HL-60 (cell line): ENCODE measurements at regions not wholly inside any gene's neighbourhood (a gene's known extent, or its start where the extent isn't known, plus 50 kb on each side); places are given as distances from the start of the nearest gene placed in this dataset.

ENCODE experiments used
- GABPA ChIP-seq: IDR thresholded peaks from 2 replicates; pipeline ENCODE4 v1.6.1; 2012; ENCODE audit warnings: low read depth
- TF ChIP-seq, protein P1 (sequence below): IDR thresholded peaks from one replicate; pipeline ENCODE4 v1.5.1; 2011; ENCODE audit warnings: low read length, control low read depth, inconsistent platforms; ENCODE audit not compliant: insufficient read depth
- TF ChIP-seq, protein P2 (sequence below): IDR thresholded peaks from 2 replicates; pipeline ENCODE4 v1.6.1; 2012; ENCODE audit warnings: low read depth; ENCODE audit not compliant: insufficient replicate concordance

DNA sequence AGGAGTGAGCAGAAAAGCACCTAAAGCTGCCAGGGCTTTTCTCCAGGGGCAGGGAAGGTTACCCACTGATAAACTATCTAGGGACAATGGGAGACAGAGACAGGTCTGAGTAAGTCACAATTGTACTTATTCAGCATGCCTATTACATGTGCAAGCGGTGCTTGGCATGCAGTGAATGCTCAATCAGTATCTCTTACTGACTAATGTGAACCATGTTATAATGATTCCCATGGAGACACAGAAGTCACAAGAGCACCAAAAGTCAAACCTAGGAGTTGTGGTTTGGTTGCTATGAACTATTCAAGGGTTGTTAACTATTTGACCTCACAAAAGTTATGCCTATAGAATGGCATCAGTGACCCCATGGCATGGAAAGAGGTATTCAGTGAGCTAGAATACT, 50.0 kb upstream of the RASGRP1 start:
- TF ChIP-seq, protein P1, sequence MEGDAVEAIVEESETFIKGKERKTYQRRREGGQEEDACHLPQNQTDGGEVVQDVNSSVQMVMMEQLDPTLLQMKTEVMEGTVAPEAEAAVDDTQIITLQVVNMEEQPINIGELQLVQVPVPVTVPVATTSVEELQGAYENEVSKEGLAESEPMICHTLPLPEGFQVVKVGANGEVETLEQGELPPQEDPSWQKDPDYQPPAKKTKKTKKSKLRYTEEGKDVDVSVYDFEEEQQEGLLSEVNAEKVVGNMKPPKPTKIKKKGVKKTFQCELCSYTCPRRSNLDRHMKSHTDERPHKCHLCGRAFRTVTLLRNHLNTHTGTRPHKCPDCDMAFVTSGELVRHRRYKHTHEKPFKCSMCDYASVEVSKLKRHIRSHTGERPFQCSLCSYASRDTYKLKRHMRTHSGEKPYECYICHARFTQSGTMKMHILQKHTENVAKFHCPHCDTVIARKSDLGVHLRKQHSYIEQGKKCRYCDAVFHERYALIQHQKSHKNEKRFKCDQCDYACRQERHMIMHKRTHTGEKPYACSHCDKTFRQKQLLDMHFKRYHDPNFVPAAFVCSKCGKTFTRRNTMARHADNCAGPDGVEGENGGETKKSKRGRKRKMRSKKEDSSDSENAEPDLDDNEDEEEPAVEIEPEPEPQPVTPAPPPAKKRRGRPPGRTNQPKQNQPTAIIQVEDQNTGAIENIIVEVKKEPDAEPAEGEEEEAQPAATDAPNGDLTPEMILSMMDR: no peak
- no peak for TF ChIP-seq GABPA
- TF ChIP-seq, protein P2, sequence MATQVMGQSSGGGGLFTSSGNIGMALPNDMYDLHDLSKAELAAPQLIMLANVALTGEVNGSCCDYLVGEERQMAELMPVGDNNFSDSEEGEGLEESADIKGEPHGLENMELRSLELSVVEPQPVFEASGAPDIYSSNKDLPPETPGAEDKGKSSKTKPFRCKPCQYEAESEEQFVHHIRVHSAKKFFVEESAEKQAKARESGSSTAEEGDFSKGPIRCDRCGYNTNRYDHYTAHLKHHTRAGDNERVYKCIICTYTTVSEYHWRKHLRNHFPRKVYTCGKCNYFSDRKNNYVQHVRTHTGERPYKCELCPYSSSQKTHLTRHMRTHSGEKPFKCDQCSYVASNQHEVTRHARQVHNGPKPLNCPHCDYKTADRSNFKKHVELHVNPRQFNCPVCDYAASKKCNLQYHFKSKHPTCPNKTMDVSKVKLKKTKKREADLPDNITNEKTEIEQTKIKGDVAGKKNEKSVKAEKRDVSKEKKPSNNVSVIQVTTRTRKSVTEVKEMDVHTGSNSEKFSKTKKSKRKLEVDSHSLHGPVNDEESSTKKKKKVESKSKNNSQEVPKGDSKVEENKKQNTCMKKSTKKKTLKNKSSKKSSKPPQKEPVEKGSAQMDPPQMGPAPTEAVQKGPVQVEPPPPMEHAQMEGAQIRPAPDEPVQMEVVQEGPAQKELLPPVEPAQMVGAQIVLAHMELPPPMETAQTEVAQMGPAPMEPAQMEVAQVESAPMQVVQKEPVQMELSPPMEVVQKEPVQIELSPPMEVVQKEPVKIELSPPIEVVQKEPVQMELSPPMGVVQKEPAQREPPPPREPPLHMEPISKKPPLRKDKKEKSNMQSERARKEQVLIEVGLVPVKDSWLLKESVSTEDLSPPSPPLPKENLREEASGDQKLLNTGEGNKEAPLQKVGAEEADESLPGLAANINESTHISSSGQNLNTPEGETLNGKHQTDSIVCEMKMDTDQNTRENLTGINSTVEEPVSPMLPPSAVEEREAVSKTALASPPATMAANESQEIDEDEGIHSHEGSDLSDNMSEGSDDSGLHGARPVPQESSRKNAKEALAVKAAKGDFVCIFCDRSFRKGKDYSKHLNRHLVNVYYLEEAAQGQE: no peak
